ENCODE measurements at regions not wholly inside any gene's neighbourhood (a gene's known extent, or its start where the extent isn't known, plus 50 kb on each side); places are given as distances from the start of the nearest gene placed in this dataset.
A peak's percentile ranks its signal among the peaks of the same experiment; 100 is the strongest.

- CTCF ChIA-PET: interaction anchor here (1.2 to 1.5 kb wide), 2 partner anchors 8 to 13 kb away, joined by 5 to 11 read pairs; no protein-coding TSS in a partner anchor
- POLR2A ChIA-PET: no interaction called here
These were observed 59.6 kb upstream of the ENPP7 start for GRCh38 chr17:79671085-79671694.

More at GRCh38 chr17:79671085-79671694, 59.6 kb upstream of the ENPP7 start:
- peaks cover 21% of the 10 kb centered on the region for H3K9me3 Mint-ChIP-seq
- no peak for DNase-seq (ENCODE audit: low spot score)
- H3K36me3 Mint-ChIP-seq: peaks cover 4% of the 10 kb centered on the region; the same call in 1 of the 2 replicates
- no peak overlapping the region for H3K4me3 Mint-ChIP-seq
- peaks cover 6% of the 10 kb centered on the region for H3K27me3 Mint-ChIP-seq (ENCODE audit: low read depth)
- no peak for TF ChIP-seq STAT6 (CRISPR knock-in tag; conservative IDR thresholded peaks at IDR 0.05; ENCODE audit: low read depth)
- no peak for TF ChIP-seq MYBL2 (CRISPR knock-in tag; IDR thresholded peaks at IDR 0.05)
- TF ChIP-seq RELA (CRISPR knock-in tag; IDR thresholded peaks at IDR 0.05; ENCODE audit: borderline replicate concordance): no peak
- TF ChIP-seq TCF7 (CRISPR knock-in tag; IDR thresholded peaks at IDR 0.05; ENCODE audit: low read depth): no peak
- TF ChIP-seq PRDM15 (CRISPR knock-in tag; IDR thresholded peaks at IDR 0.05): no peak
- no peak for TF ChIP-seq NFYB (CRISPR knock-in tag; conservative IDR thresholded peaks at IDR 0.05; ENCODE audit: low read depth)
- TF ChIP-seq E2F1 (CRISPR knock-in tag; IDR thresholded peaks at IDR 0.05): no peak
- TF ChIP-seq ZNF219 (CRISPR knock-in tag; IDR thresholded peaks at IDR 0.05; ENCODE audit: borderline replicate concordance): no peak
- TF ChIP-seq CREB1 (CRISPR knock-in tag; IDR thresholded peaks at IDR 0.05): no peak
- no peak for TF ChIP-seq MAX (CRISPR knock-in tag; IDR thresholded peaks at IDR 0.05)
- no peak for TF ChIP-seq IRF1 (CRISPR knock-in tag; IDR thresholded peaks at IDR 0.05)
- TF ChIP-seq USF2 (CRISPR knock-in tag; IDR thresholded peaks at IDR 0.05): no peak
- TF ChIP-seq TP53 (CRISPR knock-in tag; IDR thresholded peaks at IDR 0.05): no peak
- no peak for TF ChIP-seq SMAD3 (CRISPR knock-in tag; IDR thresholded peaks at IDR 0.05; ENCODE audit: borderline replicate concordance)
- no peak for TF ChIP-seq MXD4 (CRISPR knock-in tag; IDR thresholded peaks at IDR 0.05; ENCODE audit: borderline replicate concordance)
- TF ChIP-seq ZNF232 (CRISPR knock-in tag; IDR thresholded peaks at IDR 0.05): no peak
- no peak for TF ChIP-seq ZSCAN18 (CRISPR knock-in tag; IDR thresholded peaks at IDR 0.05)
- peak; percentile 65 for ATAC-seq
- H3K27ac Mint-ChIP-seq: no peak overlapping the region; the same call in 1 of the 2 replicates
- peaks cover 20% of the 10 kb centered on the region for H3K4me1 Mint-ChIP-seq

Measured in WTC11 (cell line).